Nephron progenitor cell (in vitro differentiated cells): ENCODE measurements at regions not wholly inside any gene's neighbourhood (a gene's known extent, or its start where the extent isn't known, plus 50 kb on each side); places are given as distances from the start of the nearest gene placed in this dataset.
A peak's percentile ranks its signal among the peaks of the same experiment; 100 is the strongest.

Experiments used
- DNase-seq: peaks from one replicate; pipeline ENCODE4 v3.0.0; 2021
- H3K27ac Mint-ChIP-seq: 2 replicates; pipeline ENCODE4 v1.8.0; 2021; ENCODE audit warnings: mild to moderate bottlenecking, moderate library complexity, mixed read lengths
- H3K27me3 Mint-ChIP-seq: 2 replicates; pipeline ENCODE4 v1.8.0; 2021; ENCODE audit warnings: mild to moderate bottlenecking, low read depth, mixed read lengths; ENCODE audit not compliant: poor library complexity
- H3K36me3 Mint-ChIP-seq: 2 replicates; pipeline ENCODE4 v1.8.0; 2021; ENCODE audit warnings: low read depth, mixed read lengths
- H3K4me1 Mint-ChIP-seq: 2 replicates; pipeline ENCODE4 v1.8.0; 2021; ENCODE audit warnings: mixed read lengths
- H3K4me3 Mint-ChIP-seq: 2 replicates; pipeline ENCODE4 v1.8.0; 2021; ENCODE audit warnings: mild to moderate bottlenecking, moderate library complexity, mixed read lengths
- H3K9me3 Mint-ChIP-seq: 2 replicates; pipeline ENCODE4 v1.8.0; 2021; ENCODE audit warnings: mild to moderate bottlenecking, moderate library complexity, mixed read lengths
- TF ChIP-seq, protein P1 (sequence below): fragments of 200-600 bp; sonication (generic); IDR thresholded peaks from 2 replicates; pipeline ENCODE4 v1.5.0; 2021; ENCODE audit warnings: antibody characterized with exemption

DNA sequence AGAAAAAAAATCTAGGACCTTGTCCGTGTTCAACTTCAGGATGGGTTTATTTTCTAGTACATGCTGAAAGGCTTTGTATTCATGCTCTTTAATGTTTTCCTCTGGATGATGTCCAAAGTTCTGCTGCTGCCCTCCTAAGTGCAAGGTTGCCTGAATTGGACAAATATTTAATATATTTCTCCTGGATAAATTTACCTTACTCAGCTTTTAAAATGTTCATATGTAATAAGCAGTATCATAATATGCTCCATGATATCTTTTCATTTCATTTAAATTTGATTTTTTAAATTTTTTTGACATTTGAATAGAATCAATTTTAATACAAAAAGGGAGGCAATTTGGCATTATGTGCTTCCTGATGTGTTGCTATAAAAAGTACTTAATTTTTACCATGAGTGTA is 95.9 kb upstream of the SLC25A13 start:
- TF ChIP-seq, protein P1, sequence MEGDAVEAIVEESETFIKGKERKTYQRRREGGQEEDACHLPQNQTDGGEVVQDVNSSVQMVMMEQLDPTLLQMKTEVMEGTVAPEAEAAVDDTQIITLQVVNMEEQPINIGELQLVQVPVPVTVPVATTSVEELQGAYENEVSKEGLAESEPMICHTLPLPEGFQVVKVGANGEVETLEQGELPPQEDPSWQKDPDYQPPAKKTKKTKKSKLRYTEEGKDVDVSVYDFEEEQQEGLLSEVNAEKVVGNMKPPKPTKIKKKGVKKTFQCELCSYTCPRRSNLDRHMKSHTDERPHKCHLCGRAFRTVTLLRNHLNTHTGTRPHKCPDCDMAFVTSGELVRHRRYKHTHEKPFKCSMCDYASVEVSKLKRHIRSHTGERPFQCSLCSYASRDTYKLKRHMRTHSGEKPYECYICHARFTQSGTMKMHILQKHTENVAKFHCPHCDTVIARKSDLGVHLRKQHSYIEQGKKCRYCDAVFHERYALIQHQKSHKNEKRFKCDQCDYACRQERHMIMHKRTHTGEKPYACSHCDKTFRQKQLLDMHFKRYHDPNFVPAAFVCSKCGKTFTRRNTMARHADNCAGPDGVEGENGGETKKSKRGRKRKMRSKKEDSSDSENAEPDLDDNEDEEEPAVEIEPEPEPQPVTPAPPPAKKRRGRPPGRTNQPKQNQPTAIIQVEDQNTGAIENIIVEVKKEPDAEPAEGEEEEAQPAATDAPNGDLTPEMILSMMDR, result no peak
- Mint-ChIP-seq H3K36me3 (no peaks in the 10 kb centered on the region), H3K27me3 (peaks cover 6% of the 10 kb centered on the region), H3K27ac (no peak overlapping the region), H3K9me3 (no peaks in the 10 kb centered on the region), H3K4me3 (no peak overlapping the region), H3K4me1 (peaks cover 15% of the 10 kb centered on the region)
- no peak for DNase-seq

DNA sequence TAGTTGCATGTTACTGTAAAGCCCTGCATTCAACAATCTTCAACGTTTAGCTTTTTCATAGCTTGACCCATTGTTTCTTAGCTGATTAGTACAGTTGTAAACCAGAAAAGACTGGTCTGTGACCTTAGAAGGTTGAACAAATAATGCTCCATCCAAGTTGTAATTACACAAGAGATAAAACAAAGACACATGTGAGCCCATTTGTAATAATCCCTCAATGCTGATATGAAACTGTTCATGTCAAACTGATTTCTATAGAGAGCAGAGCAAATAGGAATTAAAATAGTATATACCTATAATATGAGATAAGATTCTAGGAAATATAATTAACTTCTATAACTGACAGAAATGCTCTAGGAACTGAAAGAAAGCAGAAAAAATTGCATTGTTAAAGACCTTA is 94.7 kb upstream of the SLC25A13 start:
- Mint-ChIP-seq H3K27me3 (peaks cover 3% of the 10 kb centered on the region), H3K9me3 (no peaks in the 10 kb centered on the region), H3K4me3 (no peak overlapping the region), H3K36me3 (no peaks in the 10 kb centered on the region), H3K4me1 (peaks cover 15% of the 10 kb centered on the region), H3K27ac (no peak overlapping the region)
- no peak for DNase-seq
- TF ChIP-seq, protein P1, result no peak

DNA sequence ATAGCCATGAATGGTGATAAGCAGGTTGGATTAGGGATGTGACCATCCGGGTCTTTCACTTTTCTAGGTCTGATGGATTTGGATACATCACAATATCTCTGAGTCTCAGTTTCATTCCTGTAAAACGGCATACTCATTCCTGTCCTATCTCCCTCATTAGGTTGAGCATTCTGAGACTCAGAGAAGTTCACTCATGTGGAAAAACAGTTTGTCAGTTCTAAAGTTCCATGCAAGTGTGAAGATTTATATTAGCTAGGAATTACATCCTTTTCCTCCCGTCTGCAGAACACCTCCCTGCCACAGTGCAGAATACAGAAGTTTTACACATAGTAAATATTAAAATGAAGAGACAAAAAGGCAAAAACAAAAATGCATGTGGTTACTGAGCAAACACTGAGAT is 94.2 kb upstream of the SLC25A13 start:
- Mint-ChIP-seq H3K36me3 (no peaks in the 10 kb centered on the region), H3K4me3 (no peak overlapping the region), H3K27me3 (peaks cover 3% of the 10 kb centered on the region), H3K27ac (no peak overlapping the region), H3K9me3 (no peaks in the 10 kb centered on the region), H3K4me1 (peaks cover 15% of the 10 kb centered on the region)
- DNase-seq, result no peak
- TF ChIP-seq, protein P1, result no peak

DNA sequence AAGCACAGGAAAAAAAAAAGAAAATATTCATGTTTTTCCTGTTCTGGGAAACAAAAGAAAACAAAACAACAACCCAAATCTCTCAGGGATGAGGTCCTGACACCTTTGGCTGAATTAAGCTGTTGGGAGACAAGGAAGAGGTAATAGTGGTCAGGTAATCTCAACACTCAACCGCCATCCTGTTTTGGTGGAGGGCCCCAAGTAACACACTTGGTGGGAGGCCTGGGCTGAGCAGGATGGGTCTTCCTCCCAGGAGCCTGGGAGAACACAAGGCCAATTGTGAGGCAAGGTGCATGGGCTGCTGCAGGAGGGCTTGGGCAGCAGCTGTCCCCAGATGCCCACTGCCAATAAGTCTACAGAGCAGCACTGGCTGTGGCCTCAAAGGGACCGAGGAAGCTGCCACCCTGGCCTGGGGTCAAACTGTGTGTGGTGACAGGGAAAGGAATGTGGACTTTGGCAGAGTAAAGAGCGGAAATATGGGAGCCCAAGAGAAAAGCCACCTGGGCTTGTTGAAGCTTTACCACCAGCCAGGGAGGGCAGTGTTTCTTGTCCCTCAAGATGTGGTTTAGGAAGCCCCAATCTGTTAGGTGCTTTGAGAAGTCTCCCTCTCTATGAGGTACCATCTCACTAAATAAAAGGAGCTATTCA is 93.5 kb upstream of the SLC25A13 start:
- peaks cover 15% of the 10 kb centered on the region for H3K4me1 Mint-ChIP-seq
- peaks cover 3% of the 10 kb centered on the region for H3K27me3 Mint-ChIP-seq
- H3K9me3 Mint-ChIP-seq, result no peaks in the 10 kb centered on the region
- no peak overlapping the region for H3K4me3 Mint-ChIP-seq
- peak; percentile 8 for DNase-seq
- H3K36me3 Mint-ChIP-seq, result no peaks in the 10 kb centered on the region
- TF ChIP-seq, protein P1, result no peak
- H3K27ac Mint-ChIP-seq, result no peak overlapping the region

DNA sequence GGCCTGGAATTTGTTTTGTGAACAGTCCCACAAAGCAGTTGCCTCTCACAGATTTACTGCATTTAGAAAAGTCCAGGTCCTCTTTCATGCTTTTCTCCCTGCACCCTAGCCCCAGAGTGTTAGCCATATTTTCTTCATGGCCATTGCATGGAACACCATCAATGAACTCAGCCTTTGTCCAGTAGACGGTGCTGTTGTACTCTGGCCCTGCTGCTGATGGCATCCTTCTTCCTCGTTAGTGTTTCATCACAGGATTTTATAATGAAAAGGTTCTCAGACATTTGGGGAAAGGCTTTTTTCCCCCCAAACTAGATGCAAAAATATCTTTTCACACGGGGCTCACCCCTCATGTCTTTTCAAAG is 93.0 kb upstream of the SLC25A13 start:
- no peaks in the 10 kb centered on the region for H3K36me3 Mint-ChIP-seq
- peaks cover 15% of the 10 kb centered on the region for H3K4me1 Mint-ChIP-seq
- no peak overlapping the region for H3K27ac Mint-ChIP-seq
- TF ChIP-seq, protein P1, result peak; percentile 84
- no peaks in the 10 kb centered on the region for H3K9me3 Mint-ChIP-seq
- peaks cover 3% of the 10 kb centered on the region for H3K27me3 Mint-ChIP-seq
- no peak overlapping the region for H3K4me3 Mint-ChIP-seq
- peak; percentile 40 for DNase-seq

DNA sequence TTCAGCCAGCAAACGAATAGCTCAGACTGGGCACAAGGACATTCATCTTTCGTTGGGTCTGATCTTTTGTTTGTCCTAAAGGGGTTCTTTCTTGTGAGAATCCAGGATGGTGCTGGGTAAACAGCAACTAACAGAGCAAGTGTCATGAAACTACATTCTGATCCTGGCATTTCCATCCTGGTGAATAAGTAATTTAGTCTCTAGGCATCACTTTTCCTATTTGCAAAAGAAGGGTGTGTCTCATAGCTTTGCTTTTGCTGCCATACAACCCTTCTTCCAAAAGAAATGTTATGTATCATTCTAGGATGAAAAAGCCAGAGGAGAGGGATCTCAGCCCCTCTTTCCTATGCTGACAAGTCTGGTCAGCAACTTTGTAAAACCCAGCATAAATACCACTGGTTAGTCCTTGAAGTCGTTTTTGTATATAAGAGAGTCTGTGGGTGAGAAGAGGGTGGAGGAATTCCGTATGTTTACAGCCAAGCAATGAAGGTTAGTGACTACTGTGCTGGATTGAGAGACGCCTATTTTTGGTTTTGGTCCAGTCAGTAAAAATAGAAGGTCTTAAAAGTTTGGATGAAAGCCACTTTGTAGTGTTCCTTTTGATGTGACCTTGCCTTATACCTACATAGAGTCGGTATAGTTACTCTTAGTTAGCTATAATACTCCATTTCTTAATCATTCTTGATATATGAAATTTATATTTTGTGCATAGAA is 88.4 kb upstream of the SLC25A13 start:
- Mint-ChIP-seq H3K4me1 (peaks cover 4% of the 10 kb centered on the region), H3K27ac (no peak overlapping the region), H3K36me3 (no peaks in the 10 kb centered on the region), H3K27me3 (no peaks in the 10 kb centered on the region), H3K9me3 (no peaks in the 10 kb centered on the region), H3K4me3 (no peak overlapping the region)
- TF ChIP-seq, protein P1, result no peak
- DNase-seq, result no peak
